ENCODE measurements at regions not wholly inside any gene's neighbourhood (a gene's known extent, or its start where the extent isn't known, plus 50 kb on each side); places are given as distances from the start of the nearest gene placed in this dataset.
"Not testable (repeated sequence)": the region's sequence is repeated elsewhere in the genome, so short reads cannot be mapped to it uniquely, and the experiment has no call there.

- no peak for DNase-seq
Observed at GRCh38 chr7:132029369-132030085, 473.1 kb upstream of the PODXL start.

GRCh38 chr7:132028144-132028920 lies 471.9 kb upstream of the PODXL start:
- DNase-seq = no peak

DNA sequence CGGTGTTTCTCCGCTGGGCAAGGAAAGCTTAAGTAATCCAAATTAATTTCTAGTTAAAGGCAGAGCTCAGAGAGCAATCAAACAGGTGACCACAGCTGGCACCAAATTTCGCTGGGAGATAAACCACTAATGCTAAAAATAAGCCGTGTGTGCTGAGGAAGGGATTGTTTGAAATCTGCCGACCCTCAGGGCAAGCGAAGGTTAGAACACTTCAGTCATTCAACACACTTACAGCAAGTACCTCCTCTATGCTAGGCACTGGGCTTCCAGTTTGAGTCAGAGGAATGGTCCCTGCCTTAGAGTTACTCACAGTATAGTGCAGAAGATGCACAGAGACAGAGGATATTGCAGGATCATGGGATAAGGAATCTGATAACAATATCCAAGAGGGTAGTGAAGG lies 467.9 kb upstream of the PODXL start:
- DNase-seq = no peak

DNA sequence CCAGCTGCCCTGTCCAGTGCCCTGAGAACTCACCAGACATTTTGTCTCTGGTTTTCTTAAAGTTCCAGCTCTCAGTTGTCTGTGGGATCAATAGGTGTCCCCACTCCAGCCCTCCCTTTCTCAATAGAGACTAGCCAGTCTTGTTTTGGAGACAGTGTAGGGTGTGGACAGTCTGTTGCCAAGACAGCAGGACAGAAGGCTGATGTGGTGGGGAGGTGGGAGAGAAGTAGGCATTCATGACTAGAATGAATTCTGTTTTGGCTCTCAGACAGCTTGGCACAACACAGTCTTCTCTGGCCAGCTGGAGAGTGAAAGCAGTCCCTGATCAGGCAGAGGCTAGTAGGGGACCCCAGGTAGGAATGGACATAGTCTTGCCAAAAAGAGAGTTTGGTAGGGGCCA lies 467.0 kb upstream of the PODXL start:
- no peak for DNase-seq

DNA sequence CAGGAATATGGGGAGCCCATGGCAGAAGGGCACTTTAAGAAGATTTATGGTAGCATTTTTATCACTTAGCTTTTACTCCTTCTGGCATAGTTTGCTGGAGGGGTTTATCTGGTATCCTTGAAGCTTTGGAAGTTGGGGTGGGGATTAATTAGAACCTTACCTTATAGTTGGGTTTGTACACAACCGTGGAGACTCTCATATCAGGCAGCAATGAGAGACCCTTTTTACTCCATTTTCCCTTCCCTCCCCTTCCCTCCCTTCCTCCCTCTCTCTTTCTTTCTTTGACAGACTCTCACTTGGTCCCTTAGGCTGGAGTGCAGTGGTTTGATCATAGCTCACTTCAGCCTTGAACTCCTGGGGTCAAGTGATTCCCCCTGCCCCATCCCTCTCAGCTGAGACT lies 465.8 kb upstream of the PODXL start:
- no peak for DNase-seq

GRCh38 chr7:132019703-132020102 lies 463.3 kb upstream of the PODXL start:
- DNase-seq = no peak

DNA sequence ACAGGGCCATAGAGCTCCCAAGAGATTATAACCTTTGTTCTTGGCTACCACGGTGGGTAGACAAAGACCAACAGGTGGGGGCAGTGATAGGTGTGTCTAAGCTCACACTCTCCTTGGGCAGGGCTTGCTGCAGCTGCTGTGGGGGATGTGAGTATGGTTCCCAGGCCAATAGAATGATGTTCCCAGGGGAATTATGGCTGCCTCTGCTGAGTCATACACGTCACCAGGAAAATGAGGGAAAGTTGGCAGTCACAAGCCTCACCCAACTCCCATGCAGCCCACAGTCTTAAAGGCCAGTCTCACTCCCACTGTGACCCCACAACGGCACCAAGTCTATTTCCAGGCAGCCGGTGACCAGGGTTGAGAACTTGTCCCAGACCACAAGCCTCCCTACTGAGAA lies 453.4 kb upstream of the PODXL start:
- DNase-seq = no peak

GRCh38 chr7:132004529-132004928 lies 448.1 kb upstream of the PODXL start:
- no peak for DNase-seq

GRCh38 chr7:132002343-132002968 lies 446.0 kb upstream of the PODXL start:
- DNase-seq = no peak

- DNase-seq = no peak
Observed at GRCh38 chr7:132001146-132001545, 444.7 kb upstream of the PODXL start.

GRCh38 chr7:131999193-131999592 lies 442.8 kb upstream of the PODXL start:
- DNase-seq = no peak

DNA sequence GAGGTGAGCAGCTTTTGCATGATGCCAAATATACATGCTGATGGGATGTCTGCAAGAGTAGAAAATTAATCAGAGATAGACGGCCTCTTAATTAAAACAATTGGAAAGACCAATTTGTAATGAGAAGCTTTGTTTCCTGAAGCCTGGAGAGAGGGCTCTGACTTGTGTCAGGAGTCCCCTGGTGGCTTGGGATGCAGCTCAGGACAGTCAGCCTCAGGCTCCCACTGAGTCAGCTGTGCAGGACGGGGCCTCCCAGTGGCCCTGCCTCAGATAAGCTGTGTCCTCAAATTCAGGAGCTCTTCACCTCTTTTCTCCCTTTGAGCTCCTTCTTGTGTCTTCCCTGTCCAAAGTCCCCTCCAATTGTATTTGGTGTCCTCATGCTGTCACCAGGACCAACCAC lies 438.9 kb upstream of the PODXL start:
- DNase-seq = no peak

GRCh38 chr7:131981069-131981468 lies 424.6 kb upstream of the PODXL start:
- DNase-seq = not testable (repeated sequence)

GRCh38 chr7:131978118-131978517 lies 421.7 kb upstream of the PODXL start:
- DNase-seq = not testable (repeated sequence)

- no peak for DNase-seq
Observed at GRCh38 chr7:131976411-131976810, 420.0 kb upstream of the PODXL start.

DNA sequence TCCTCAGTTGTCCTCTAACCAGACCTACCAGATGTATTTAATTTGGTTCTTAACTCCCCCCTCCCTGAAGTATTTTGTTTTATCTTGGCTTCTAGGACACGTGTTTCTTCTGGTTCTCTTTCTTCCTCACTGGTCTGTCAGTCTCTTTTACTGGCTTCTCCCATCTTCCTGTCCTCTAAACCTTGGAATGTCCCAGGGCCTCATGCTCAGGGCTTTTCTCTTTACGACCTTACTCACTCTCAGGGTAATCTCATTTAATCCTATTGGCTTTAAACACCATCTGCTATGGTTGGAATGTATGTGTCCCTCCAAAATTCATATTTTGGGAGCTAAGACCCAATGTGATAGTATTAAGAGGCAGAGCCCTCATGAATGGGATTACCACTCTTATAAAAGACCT lies 418.2 kb upstream of the PODXL start:
- no peak for DNase-seq

DNA sequence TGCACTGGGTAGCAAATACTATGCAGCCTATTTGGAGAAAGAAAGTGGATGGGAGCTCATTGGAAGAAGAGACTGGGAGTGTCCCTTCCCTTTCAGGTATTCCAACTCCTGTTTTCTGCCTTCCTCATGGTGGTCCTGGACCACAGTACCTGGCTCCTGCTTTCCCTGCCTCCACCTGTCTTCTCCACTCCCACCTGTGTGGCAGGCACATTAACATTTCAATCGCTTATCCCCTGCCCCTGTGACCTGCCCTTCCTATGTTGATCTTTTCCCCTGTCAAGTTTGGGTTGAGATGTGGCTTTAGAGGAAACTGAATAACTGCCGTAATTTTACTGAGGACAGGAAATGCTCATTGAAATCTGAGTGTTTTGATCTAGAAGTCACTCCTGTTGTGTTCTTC lies 415.8 kb upstream of the PODXL start:
- DNase-seq = no peak

GRCh38 chr7:131970602-131971001 lies 414.2 kb upstream of the PODXL start:
- no peak for DNase-seq

GRCh38 chr7:131969560-131969959 lies 413.1 kb upstream of the PODXL start:
- no peak for DNase-seq

DNA sequence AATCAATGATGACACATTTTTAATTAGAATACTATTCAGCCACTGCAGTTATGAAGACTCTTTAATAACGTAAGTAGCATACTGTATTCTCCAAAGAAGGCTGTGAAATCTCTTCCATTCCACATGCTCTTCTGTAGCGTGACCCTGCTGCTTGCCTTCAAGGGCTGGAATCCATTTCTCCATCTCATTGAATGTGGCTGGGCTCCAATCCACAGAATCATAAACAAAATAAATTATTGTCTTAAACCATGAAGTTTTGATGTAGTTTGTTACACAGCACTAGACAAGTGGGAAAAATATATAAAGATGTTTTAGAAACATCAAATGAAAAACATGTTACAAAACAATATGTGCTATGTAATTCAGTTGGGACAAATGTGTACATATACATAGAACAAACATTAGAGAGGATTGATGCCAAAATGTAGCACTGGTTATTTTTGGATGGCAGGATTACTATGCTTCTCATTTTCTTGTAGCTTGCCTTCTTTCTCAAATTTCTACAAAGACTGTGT lies 410.8 kb upstream of the PODXL start:
- DNase-seq = no peak

GRCh38 chr7:131964203-131964602 lies 407.8 kb upstream of the PODXL start:
- no peak for DNase-seq

DNA sequence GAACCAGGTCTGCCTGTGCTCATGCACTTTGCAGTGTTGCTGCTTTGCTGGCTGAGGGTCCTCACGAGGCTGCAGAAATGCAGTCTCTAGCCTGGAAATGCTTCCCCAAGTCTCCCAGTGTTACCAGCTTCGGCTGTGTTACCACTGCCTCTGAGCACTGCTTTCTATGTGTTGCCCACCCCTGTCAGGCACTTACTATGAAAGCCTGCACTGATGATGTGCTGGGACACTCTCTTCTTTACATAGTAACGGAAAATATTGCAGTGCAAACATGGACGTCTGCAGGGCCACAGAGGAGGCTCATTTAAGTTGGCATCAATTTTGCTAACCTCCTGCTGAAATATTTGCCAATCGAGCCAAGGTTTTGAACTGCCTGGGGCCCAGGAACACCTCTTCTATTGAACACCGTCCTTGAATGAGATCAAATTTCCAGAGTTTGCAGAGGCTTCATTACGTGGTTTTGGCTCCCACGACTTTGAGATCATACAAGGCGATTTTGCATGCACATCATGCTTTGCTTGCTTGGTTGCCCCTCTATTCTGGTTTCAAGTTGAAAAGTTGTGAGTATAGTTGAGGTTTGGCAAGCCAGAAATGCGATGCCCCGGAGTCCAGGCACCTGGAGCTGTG lies 404.7 kb upstream of the PODXL start:
- no peak for DNase-seq

All from hindlimb muscle (tissue), 1 donor.